Keratinocyte (primary cell): ENCODE measurements at regions not wholly inside any gene's neighbourhood (a gene's known extent, or its start where the extent isn't known, plus 50 kb on each side); places are given as distances from the start of the nearest gene placed in this dataset.

Experiments
- DNase-seq: peaks from one replicate; pipeline ENCODE4 v3.0.0-alpha.2; 2011; ENCODE audit warnings: low read depth, missing footprints, low spot score
- FAIRE-seq: peaks from 2 replicates; lab custom pipeline; 2011; peaks lifted over from hg19 to GRCh38; lab: Jason Lieb, UNC
- H2AFZ ChIP-seq: 2 replicates; pipeline ENCODE4 v1.6.0; 2012; ENCODE audit warnings: low read length, control low read depth, inconsistent platforms; ENCODE audit not compliant: control insufficient read depth
- H3K27ac ChIP-seq: 2 replicates; pipeline ENCODE4 v1.5.1; 2011; ENCODE audit warnings: low read length; ENCODE audit not compliant: control insufficient read depth, insufficient read depth
- H3K27me3 ChIP-seq: 3 replicates; pipeline ENCODE4 v1.6.0; 2011; ENCODE audit warnings: low read length; ENCODE audit not compliant: control insufficient read depth, insufficient read depth; ENCODE audit errors: extremely low read depth
- H3K36me3 ChIP-seq, 2 experiments: 2 replicates in 1 of 2; 3 replicates in 1 of 2; pipeline ENCODE4 v1.5.1; 2011; ENCODE audit warnings: low read length in 2 of 2, mild to moderate bottlenecking in 1 of 2; ENCODE audit not compliant: control insufficient read depth in 2 of 2, insufficient read depth in 2 of 2; ENCODE audit errors: extremely low read depth in 1 of 2
- H3K4me1 ChIP-seq: 3 replicates; pipeline ENCODE4 v1.5.1; 2011; ENCODE audit warnings: low read length; ENCODE audit not compliant: control insufficient read depth, insufficient read depth; ENCODE audit errors: extremely low read depth
- H3K4me2 ChIP-seq: 3 replicates; pipeline ENCODE4 v1.6.0; 2011; ENCODE audit warnings: low read depth, low read length; ENCODE audit not compliant: control insufficient read depth, insufficient read depth; ENCODE audit errors: extremely low read depth
- H3K4me3 ChIP-seq, 3 experiments: fragments of 200-600 bp in 1 of 3; sonication (generic) in 1 of 3; 2 replicates in 2 of 3; 3 replicates in 1 of 3; pipeline ENCODE4 v1.5.1; 2011 to 2016; ENCODE audit warnings: low read length in 3 of 3, mild to moderate bottlenecking in 3 of 3, control low read depth in 2 of 3, inconsistent platforms in 1 of 3, low read depth in 1 of 3, mixed read lengths in 1 of 3, mixed run types in 1 of 3, moderate library complexity in 1 of 3; ENCODE audit not compliant: control insufficient read depth in 2 of 3, insufficient read depth in 2 of 3; ENCODE audit errors: extremely low read depth in 1 of 3
- H3K79me2 ChIP-seq: 2 replicates; pipeline ENCODE4 v1.6.0; 2012; ENCODE audit warnings: low read length; ENCODE audit not compliant: control insufficient read depth, insufficient read depth
- H3K9ac ChIP-seq: 3 replicates; pipeline ENCODE4 v1.6.0; 2011; ENCODE audit warnings: low read length; ENCODE audit not compliant: control insufficient read depth, insufficient read depth; ENCODE audit errors: extremely low read depth
- H3K9me1 ChIP-seq: 3 replicates; pipeline ENCODE4 v1.6.0; 2011; ENCODE audit warnings: low read length; ENCODE audit not compliant: control insufficient read depth, insufficient read depth; ENCODE audit errors: extremely low read depth
- H3K9me3 ChIP-seq: 2 replicates; pipeline ENCODE4 v1.5.1; 2012; ENCODE audit warnings: low read depth, low read length; ENCODE audit not compliant: control insufficient read depth
- H4K20me1 ChIP-seq: 3 replicates; pipeline ENCODE4 v1.6.0; 2011; ENCODE audit warnings: low read length; ENCODE audit not compliant: control insufficient read depth, insufficient read depth; ENCODE audit errors: extremely low read depth
- EZH2 ChIP-seq: IDR thresholded peaks from one replicate; pipeline ENCODE4 v1.6.1; 2012; ENCODE audit warnings: inconsistent platforms, mild to moderate bottlenecking, low read length, moderate library complexity
- dilution Hi-C: fragments of 300-500 bp; cut with MboI; formaldehyde crosslinking; loops from one replicate; pipeline ENCODE4 v1.7.0; 2020; ENCODE audit warnings: low sequenced_read_pairs; ENCODE audit not compliant: extremely low pct_ligation_motif_present
- TF ChIP-seq, protein P1 (sequence below), 3 experiments: IDR thresholded peaks in 1 of 3; conservative IDR thresholded peaks in 1 of 3; optimal IDR thresholded peaks in 1 of 3; 2 replicates in 2 of 3; 3 replicates in 1 of 3; pipeline versions ENCODE3 to v1.5.1; 2011; ENCODE audit warnings: low read length in 3 of 3, mild to moderate bottlenecking in 3 of 3, moderate library complexity in 2 of 3, control low read depth in 1 of 3, inconsistent platforms in 1 of 3; ENCODE audit not compliant: insufficient read depth in 2 of 3; ENCODE audit errors: extremely low read depth in 1 of 3

DNA sequence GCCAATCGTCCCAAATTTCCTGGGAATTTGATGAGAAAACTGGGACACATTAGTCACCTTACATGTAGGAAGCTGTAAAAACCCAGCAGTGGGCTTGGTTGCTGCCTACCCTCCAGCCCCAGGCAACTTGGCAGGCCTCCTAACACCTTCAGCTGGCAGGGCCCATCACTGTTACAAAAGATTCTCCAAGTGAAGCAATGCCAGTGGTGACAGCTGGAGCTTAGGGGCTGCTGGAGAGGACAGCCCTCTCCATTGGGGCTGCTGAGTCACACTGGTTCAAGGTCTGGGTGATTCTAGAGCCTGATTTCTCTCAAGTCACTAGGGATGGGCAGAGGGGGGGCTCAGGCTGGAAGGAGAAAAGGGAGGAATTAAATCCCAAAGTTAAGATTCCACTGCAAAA, 180.6 kb downstream of the COPRS start:
- no peaks in the 10 kb centered on the region for H4K20me1 ChIP-seq
- H3K27me3 ChIP-seq, result no peaks in the 10 kb centered on the region
- FAIRE-seq, result no peak
- no peak overlapping the region for H3K9ac ChIP-seq
- H3K36me3 ChIP-seq, result no peaks in the 10 kb centered on the region
- TF ChIP-seq, protein P1, sequence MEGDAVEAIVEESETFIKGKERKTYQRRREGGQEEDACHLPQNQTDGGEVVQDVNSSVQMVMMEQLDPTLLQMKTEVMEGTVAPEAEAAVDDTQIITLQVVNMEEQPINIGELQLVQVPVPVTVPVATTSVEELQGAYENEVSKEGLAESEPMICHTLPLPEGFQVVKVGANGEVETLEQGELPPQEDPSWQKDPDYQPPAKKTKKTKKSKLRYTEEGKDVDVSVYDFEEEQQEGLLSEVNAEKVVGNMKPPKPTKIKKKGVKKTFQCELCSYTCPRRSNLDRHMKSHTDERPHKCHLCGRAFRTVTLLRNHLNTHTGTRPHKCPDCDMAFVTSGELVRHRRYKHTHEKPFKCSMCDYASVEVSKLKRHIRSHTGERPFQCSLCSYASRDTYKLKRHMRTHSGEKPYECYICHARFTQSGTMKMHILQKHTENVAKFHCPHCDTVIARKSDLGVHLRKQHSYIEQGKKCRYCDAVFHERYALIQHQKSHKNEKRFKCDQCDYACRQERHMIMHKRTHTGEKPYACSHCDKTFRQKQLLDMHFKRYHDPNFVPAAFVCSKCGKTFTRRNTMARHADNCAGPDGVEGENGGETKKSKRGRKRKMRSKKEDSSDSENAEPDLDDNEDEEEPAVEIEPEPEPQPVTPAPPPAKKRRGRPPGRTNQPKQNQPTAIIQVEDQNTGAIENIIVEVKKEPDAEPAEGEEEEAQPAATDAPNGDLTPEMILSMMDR (optimal IDR thresholded peaks at IDR 0.05 in 1 of 3, IDR thresholded peaks at IDR 0.05 in 1 of 3, conservative IDR thresholded peaks at IDR 0.05 in 1 of 3; ENCODE audit: extremely low read depth in 1 of 3, insufficient read depth in 2 of 3, low read length in 3 of 3), result no peak
- no peak for TF ChIP-seq EZH2
- H3K79me2 ChIP-seq, result no peaks in the 10 kb centered on the region
- H3K27ac ChIP-seq, result no peak overlapping the region
- H3K4me3 ChIP-seq, result no peak overlapping the region
- dilution Hi-C loops, result loop anchor here (25.0 kb wide), 1 partner anchor 91 kb away; no protein-coding TSS in a partner anchor
- H3K4me1 ChIP-seq, result peaks cover 19% of the 10 kb centered on the region
- no peak for DNase-seq
- no peaks in the 10 kb centered on the region for H3K9me1 ChIP-seq
- H3K4me2 ChIP-seq, result no peak overlapping the region
- H3K9me3 ChIP-seq, result no peaks in the 10 kb centered on the region
- no peak overlapping the region for H2AFZ ChIP-seq

DNA sequence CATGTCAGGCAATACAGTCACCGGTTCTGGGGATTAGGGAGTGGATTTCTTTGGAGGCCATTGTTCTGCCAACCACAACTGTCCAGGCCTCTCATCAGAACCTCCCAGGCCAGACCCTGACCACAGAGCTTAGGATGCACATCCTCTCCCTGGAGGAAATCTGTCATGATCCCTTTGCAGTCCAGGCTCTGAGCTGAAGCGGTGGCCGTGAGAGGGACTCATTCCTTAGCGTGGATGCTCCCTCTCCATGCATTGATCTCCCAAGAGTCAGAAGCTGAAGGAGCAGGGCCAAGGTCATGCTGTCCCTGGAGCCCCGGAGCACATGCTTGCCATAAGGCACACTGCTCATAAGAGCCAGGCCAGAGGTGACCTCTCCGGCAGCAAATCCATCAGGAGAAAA, 181.4 kb downstream of the COPRS start:
- Histone ChIP-seq H2AFZ (no peak overlapping the region), H3K79me2 (no peaks in the 10 kb centered on the region), H4K20me1 (no peaks in the 10 kb centered on the region), H3K27ac (no peak overlapping the region), H3K4me1 (peaks cover 19% of the 10 kb centered on the region), H3K36me3 (no peaks in the 10 kb centered on the region), H3K9ac (no peak overlapping the region), H3K4me2 (no peak overlapping the region), H3K4me3 (no peak overlapping the region), H3K9me1 (no peaks in the 10 kb centered on the region), H3K27me3 (no peaks in the 10 kb centered on the region), H3K9me3 (no peaks in the 10 kb centered on the region)
- DNase-seq (no peak), FAIRE-seq (no peak)
- TF ChIP-seq, protein P1 (optimal IDR thresholded peaks at IDR 0.05 in 1 of 3, IDR thresholded peaks at IDR 0.05 in 1 of 3, conservative IDR thresholded peaks at IDR 0.05 in 1 of 3; ENCODE audit: extremely low read depth in 1 of 3, insufficient read depth in 2 of 3, low read length in 3 of 3), result no peak
- TF ChIP-seq EZH2, result no peak
- dilution Hi-C loops, result loop anchor here (25.0 kb wide), 1 partner anchor 90 kb away; no protein-coding TSS in a partner anchor
